HL-60 (cell line): ENCODE measurements at regions not wholly inside any gene's neighbourhood (a gene's known extent, or its start where the extent isn't known, plus 50 kb on each side); places are given as distances from the start of the nearest gene placed in this dataset.

Source experiments
- CTCF ChIP-seq: IDR thresholded peaks from one replicate; pipeline ENCODE4 v1.5.1; 2011; ENCODE audit warnings: low read length, control low read depth, inconsistent platforms; ENCODE audit not compliant: insufficient read depth
- GABPA ChIP-seq: IDR thresholded peaks from 2 replicates; pipeline ENCODE4 v1.6.1; 2012; ENCODE audit warnings: low read depth
- POLR2AphosphoS5 ChIP-seq: IDR thresholded peaks from 2 replicates; pipeline ENCODE4 v1.6.1; 2012; ENCODE audit warnings: low read depth
- REST ChIP-seq: IDR thresholded peaks from 2 replicates; pipeline ENCODE4 v1.6.1; 2012; ENCODE audit warnings: low read depth; ENCODE audit not compliant: insufficient replicate concordance

- TF ChIP-seq CTCF (no peak), GABPA (no peak), REST (no peak), POLR2AphosphoS5 (no peak)
Observed at GRCh38 chr22:22396741-22397291, 111.7 kb downstream of the ZNF280B start.
